ENCODE measurements at regions not wholly inside any gene's neighbourhood (a gene's known extent, or its start where the extent isn't known, plus 50 kb on each side); places are given as distances from the start of the nearest gene placed in this dataset.
A peak's percentile ranks its signal among the peaks of the same experiment; 100 is the strongest.

DNA sequence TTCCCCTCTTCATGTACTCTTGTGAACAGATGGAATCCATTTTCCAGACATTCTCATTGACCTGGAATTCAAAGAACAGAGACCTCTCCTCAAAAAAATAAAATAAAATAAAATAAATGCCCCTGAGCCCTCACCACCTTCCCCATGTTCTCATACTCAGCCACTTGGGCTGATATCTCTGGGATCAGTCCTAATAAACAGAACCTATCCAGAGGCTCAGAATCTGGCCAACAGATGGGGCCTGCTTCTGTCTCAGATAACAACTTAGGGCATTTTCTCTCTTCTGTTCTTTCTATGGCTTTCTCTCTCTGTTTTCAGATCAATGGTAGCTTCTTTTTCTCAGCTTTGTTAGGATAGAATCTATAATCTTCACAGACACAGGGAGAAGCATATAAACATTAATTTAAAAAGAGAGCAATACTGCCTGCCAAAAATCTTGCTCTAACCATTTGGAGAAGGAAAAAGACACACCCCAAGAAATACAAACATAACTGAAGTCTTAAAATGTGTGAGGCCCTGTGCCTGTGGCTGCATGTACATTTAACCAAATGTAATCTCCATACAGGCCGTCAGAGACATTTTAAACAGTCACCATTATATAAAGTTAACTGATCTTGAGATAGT lies 907.1 kb downstream of the FAT4 start:
- no peaks in the 10 kb centered on the region for H3K4me1 ChIP-seq
- no peak overlapping the region for H3K4me3 ChIP-seq
- in situ Hi-C loops (cut with MboI; ENCODE audit: low sequenced_read_pairs): no loop called here
- H3K27me3 ChIP-seq (ENCODE audit: low read depth): no peaks in the 10 kb centered on the region
- no peak for DNase-seq (ENCODE audit: low spot score in 2 of 2)
- H3K36me3 ChIP-seq (replicated peaks): no peaks in the 10 kb centered on the region
- H3K9me3 ChIP-seq: no peaks in the 10 kb centered on the region

- Histone ChIP-seq H3K4me3 (no peak overlapping the region), H3K4me1 (peaks cover under 1% of the 10 kb centered on the region; the same call in 1 of the 2 replicates), H3K36me3 (replicated peaks) (no peaks in the 10 kb centered on the region), H3K27me3 (ENCODE audit: low read depth) (no peaks in the 10 kb centered on the region), H3K9me3 (no peaks in the 10 kb centered on the region)
- peak in 1 of 2 experiments; percentile 12 for DNase-seq (ENCODE audit: low spot score in 2 of 2)
- in situ Hi-C loops (cut with MboI; ENCODE audit: low sequenced_read_pairs): no loop called here
Measured at GRCh38 chr4:126223784-126224407, 909.1 kb downstream of the FAT4 start.

DNA sequence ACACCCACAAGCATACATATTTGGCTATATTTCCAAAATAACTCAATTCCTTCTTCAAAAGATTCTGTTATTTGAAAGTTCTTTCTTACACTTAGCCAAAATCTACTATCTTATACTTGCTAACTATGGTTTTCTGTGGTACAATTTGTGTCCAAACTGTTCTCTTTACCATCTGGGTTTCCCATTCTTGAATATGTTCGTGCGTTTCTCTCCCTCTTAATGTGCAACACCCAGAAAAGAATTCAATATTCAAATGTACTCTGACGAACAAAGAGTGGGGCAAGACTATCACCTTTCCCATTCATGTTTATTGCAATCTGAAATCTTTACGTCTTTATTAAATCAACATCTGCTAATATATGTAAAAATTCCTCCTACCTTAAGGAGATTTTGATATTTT lies 912.7 kb downstream of the FAT4 start:
- Histone ChIP-seq H3K36me3 (replicated peaks) (no peaks in the 10 kb centered on the region), H3K4me3 (no peak overlapping the region), H3K9me3 (no peaks in the 10 kb centered on the region), H3K27me3 (ENCODE audit: low read depth) (no peaks in the 10 kb centered on the region), H3K4me1 (peaks cover 13% of the 10 kb centered on the region)
- DNase-seq (ENCODE audit: low spot score in 2 of 2): no peak
- in situ Hi-C loops (cut with MboI; ENCODE audit: low sequenced_read_pairs): no loop called here

DNA sequence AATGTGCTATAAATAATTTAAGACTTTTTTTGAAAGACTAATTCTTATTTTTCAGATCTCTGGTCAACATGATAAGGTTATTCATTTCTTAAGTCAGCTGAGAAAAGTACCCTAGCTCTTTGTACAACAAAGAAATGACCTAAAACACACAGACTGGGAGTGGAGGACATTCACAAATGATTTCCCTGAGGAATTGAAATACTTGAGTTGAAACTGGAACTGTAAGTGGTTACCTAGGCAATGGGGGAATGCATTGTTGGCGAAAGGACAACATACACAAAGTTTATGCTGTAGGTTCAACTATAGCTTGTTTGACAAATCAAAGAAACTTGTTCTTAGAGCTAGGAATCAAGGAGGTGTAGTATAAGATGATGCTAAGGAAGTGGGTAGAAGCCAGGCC lies 915.5 kb downstream of the FAT4 start:
- in situ Hi-C loops (cut with MboI; ENCODE audit: low sequenced_read_pairs): no loop called here
- Histone ChIP-seq H3K9me3 (0 out of 2 replicates have a peak, but pooled peaks cover 3% of the 10 kb centered on the region), H3K36me3 (replicated peaks) (no peaks in the 10 kb centered on the region), H3K27me3 (ENCODE audit: low read depth) (no peaks in the 10 kb centered on the region), H3K4me3 (no peak overlapping the region), H3K4me1 (peaks cover 13% of the 10 kb centered on the region)
- peak; percentile 29 to 72 for DNase-seq (ENCODE audit: low spot score in 2 of 2)

DNA sequence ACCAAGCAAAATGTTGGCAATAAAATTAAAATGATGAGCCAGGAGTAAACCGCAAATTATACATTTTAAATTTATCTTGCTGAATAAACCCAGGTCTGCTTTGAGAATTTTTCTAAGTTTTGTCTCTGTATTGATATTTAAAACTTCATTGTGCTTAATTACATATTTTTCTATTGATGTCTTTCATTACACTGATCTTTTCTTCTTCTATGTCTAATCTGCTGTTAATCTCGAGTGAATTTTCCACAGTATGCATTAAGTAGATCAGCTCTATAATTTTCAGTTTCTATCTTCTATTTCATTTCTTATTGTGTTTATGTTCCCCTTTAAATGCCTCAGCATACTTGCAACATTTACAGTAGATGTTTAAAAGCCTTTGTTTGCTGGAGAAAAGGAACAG lies 918.7 kb downstream of the FAT4 start:
- no peak overlapping the region for H3K4me3 ChIP-seq
- no peak for DNase-seq (ENCODE audit: low spot score in 2 of 2)
- H3K27me3 ChIP-seq (ENCODE audit: low read depth): no peaks in the 10 kb centered on the region
- H3K4me1 ChIP-seq: peaks cover 13% of the 10 kb centered on the region
- H3K36me3 ChIP-seq (replicated peaks): no peaks in the 10 kb centered on the region
- in situ Hi-C loops (cut with MboI; ENCODE audit: low sequenced_read_pairs): no loop called here
- H3K9me3 ChIP-seq: 0 out of 2 replicates have a peak, but pooled peaks cover 5% of the 10 kb centered on the region

- no peaks in the 10 kb centered on the region for H3K4me1 ChIP-seq
- H3K36me3 ChIP-seq (replicated peaks): no peaks in the 10 kb centered on the region
- 0 out of 2 replicates have a peak, but pooled peaks cover 5% of the 10 kb centered on the region for H3K9me3 ChIP-seq
- DNase-seq (ENCODE audit: low spot score in 2 of 2): no peak
- no peaks in the 10 kb centered on the region for H3K27me3 ChIP-seq (ENCODE audit: low read depth)
- in situ Hi-C loops (cut with MboI; ENCODE audit: low sequenced_read_pairs): no loop called here
- H3K4me3 ChIP-seq: no peak overlapping the region
Measured at GRCh38 chr4:126238013-126238412, 923.3 kb downstream of the FAT4 start.

DNA sequence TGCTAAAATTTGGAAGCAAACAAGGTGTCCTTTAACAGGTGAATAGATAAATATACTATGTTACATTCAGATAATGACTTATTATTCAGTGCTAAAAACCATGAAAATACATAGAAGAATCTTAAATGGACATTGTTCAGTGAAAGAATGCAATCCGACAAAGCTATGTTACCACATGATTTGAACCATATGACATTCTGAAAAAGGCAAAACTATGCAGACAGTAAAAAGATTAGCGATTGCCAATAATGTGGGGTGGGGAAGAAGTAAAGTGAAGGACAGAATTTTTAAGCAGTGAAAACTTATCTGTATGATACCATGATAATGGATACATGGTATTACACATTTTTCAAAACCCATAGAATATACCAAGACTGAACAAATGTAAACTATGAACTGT lies 926.9 kb downstream of the FAT4 start:
- Histone ChIP-seq H3K36me3 (replicated peaks) (no peaks in the 10 kb centered on the region), H3K9me3 (no peaks in the 10 kb centered on the region), H3K4me1 (no peaks in the 10 kb centered on the region), H3K4me3 (no peak overlapping the region), H3K27me3 (ENCODE audit: low read depth) (no peaks in the 10 kb centered on the region)
- in situ Hi-C loops (cut with MboI; ENCODE audit: low sequenced_read_pairs): no loop called here
- DNase-seq (ENCODE audit: low spot score in 2 of 2): no peak

DNA sequence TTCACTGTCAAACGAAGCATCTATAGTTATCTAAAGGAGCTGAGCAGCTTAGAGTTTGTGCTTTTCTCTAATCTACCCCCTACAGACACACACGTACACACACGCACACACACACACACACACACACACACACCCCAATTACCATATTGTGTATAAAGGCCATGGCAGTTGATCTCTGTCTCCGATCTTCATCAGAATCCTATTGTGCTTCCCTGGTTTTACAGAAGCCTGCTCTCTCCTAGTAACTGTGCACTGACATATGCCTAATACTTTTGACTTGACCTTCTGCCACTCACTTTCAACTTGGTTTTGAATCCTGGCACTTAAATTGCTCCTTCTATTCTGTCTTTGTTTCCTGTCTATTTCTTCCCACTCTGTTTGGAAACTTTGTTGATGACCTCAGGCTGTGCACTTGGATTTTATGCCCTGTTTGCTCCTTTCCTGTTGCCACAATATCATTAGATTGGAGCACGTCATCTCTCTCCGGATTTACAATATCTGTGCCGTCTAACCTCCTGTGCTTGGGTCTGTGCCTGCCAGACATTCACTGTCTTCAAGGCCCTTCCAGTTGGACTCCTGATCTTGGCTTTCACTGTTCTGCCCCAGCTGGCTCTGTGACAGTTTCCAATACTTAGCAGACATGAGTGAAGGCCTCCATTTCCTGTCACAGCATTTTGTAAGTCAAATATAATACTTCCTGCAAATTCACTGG lies 928.1 kb downstream of the FAT4 start:
- Histone ChIP-seq H3K4me3 (no peak overlapping the region), H3K27me3 (ENCODE audit: low read depth) (no peaks in the 10 kb centered on the region), H3K9me3 (no peaks in the 10 kb centered on the region), H3K4me1 (peaks cover 3% of the 10 kb centered on the region), H3K36me3 (replicated peaks) (no peaks in the 10 kb centered on the region)
- no peak for DNase-seq (ENCODE audit: low spot score in 2 of 2)
- in situ Hi-C loops (cut with MboI; ENCODE audit: low sequenced_read_pairs): no loop called here

DNA sequence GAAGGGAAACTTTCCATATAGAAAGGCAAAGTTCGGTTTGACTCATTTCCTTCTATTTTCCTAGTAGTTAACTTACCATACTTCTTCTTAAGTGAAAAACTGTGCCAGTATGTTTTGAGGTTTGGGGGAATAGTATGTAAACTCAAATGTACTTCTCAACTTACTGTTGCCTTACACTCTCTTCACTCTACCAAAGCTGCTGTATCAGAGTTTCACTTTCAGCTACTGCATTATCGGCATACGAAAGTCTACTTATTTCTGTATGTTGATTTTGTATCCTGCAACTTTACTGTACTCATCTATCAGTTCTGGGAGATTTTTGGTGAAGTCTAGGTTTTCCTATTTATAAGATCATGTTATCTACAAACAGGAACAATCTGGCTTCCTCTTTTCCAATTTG lies 932.7 kb downstream of the FAT4 start:
- H3K27me3 ChIP-seq (ENCODE audit: low read depth): no peaks in the 10 kb centered on the region
- in situ Hi-C loops (cut with MboI; ENCODE audit: low sequenced_read_pairs): no loop called here
- H3K36me3 ChIP-seq (replicated peaks): no peaks in the 10 kb centered on the region
- no peak overlapping the region for H3K4me3 ChIP-seq
- H3K9me3 ChIP-seq: no peaks in the 10 kb centered on the region
- no peak for DNase-seq (ENCODE audit: low spot score in 2 of 2)
- H3K4me1 ChIP-seq: peaks cover 15% of the 10 kb centered on the region

DNA sequence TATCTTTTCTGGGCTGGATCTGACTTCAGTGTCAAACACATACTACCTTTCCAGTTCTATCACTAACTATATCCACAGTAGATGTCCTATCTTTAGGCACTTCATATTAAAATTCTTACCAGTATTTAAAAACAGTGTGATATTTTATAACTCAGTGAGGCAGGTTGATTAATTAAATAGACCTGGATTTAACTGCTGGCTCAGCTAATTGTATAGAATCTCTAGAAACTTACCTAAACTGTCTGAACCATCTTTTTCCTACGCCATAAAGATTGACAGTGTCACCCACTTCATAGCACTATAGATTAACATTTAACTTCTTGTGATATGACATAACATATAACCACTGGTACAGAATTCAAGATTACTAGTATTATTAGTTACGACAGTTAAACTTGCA lies 935.3 kb downstream of the FAT4 start:
- H3K9me3 ChIP-seq: no peaks in the 10 kb centered on the region
- peaks cover 15% of the 10 kb centered on the region for H3K4me1 ChIP-seq
- H3K36me3 ChIP-seq (replicated peaks): no peaks in the 10 kb centered on the region
- in situ Hi-C loops (cut with MboI; ENCODE audit: low sequenced_read_pairs): no loop called here
- H3K27me3 ChIP-seq (ENCODE audit: low read depth): no peaks in the 10 kb centered on the region
- no peak overlapping the region for H3K4me3 ChIP-seq
- DNase-seq (ENCODE audit: low spot score in 2 of 2): no peak

- in situ Hi-C loops (cut with MboI; ENCODE audit: low sequenced_read_pairs): no loop called here
- Histone ChIP-seq H3K9me3 (no peaks in the 10 kb centered on the region), H3K4me3 (no peak overlapping the region), H3K4me1 (peaks cover 15% of the 10 kb centered on the region), H3K36me3 (replicated peaks) (no peaks in the 10 kb centered on the region), H3K27me3 (ENCODE audit: low read depth) (no peaks in the 10 kb centered on the region)
- no peak for DNase-seq (ENCODE audit: low spot score in 2 of 2)
Measured at GRCh38 chr4:126251169-126251568, 936.4 kb downstream of the FAT4 start.

DNA sequence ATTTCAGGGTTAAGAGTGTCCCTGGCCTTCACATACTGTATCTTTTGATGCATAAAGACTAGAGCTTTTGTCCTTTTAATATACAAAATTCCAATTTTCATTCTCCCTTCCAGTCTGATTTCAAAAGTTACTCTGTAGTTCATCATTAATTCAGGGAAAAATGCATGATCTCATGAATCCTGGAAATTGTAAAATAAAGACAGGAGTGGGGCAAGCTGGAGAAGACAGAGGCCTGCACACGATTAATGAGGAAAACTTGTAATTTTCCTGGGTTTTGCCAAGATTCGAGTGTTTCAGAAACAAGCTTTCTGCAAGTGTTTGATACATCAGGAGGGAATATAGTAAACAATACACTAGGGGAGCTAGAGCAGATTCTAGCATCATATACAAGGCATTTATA lies 947.9 kb downstream of the FAT4 start:
- in situ Hi-C loops (cut with MboI; ENCODE audit: low sequenced_read_pairs): no loop called here
- Histone ChIP-seq H3K4me3 (no peak overlapping the region), H3K4me1 (peaks cover 16% of the 10 kb centered on the region), H3K9me3 (no peaks in the 10 kb centered on the region), H3K27me3 (ENCODE audit: low read depth) (no peaks in the 10 kb centered on the region), H3K36me3 (replicated peaks) (no peaks in the 10 kb centered on the region)
- DNase-seq (ENCODE audit: low spot score in 2 of 2): no peak

GRCh38 chr4:126264839-126265238 lies 950.1 kb downstream of the FAT4 start:
- Histone ChIP-seq H3K27me3 (ENCODE audit: low read depth) (no peaks in the 10 kb centered on the region), H3K9me3 (no peaks in the 10 kb centered on the region), H3K4me3 (no peak overlapping the region), H3K36me3 (replicated peaks) (no peaks in the 10 kb centered on the region), H3K4me1 (peaks cover 16% of the 10 kb centered on the region)
- no peak for DNase-seq (ENCODE audit: low spot score in 2 of 2)
- in situ Hi-C loops (cut with MboI; ENCODE audit: low sequenced_read_pairs): no loop called here

- in situ Hi-C loops (cut with MboI; ENCODE audit: low sequenced_read_pairs): no loop called here
- no peak overlapping the region for H3K4me3 ChIP-seq
- peaks cover 16% of the 10 kb centered on the region for H3K4me1 ChIP-seq
- no peaks in the 10 kb centered on the region for H3K36me3 ChIP-seq (replicated peaks)
- H3K9me3 ChIP-seq: no peaks in the 10 kb centered on the region
- no peaks in the 10 kb centered on the region for H3K27me3 ChIP-seq (ENCODE audit: low read depth)
- DNase-seq (ENCODE audit: low spot score in 2 of 2): peak in 1 of 2 experiments; percentile 49
Measured at GRCh38 chr4:126265888-126266287, 951.1 kb downstream of the FAT4 start.
